ENCODE measurements at regions not wholly inside any gene's neighbourhood (a gene's known extent, or its start where the extent isn't known, plus 50 kb on each side); places are given as distances from the start of the nearest gene placed in this dataset.
A peak's percentile ranks its signal among the peaks of the same experiment; 100 is the strongest.
"Not testable (repeated sequence)": the region's sequence is repeated elsewhere in the genome, so short reads cannot be mapped to it uniquely, and the experiment has no call there.

GRCh38 chr7:106371629-106372028 lies 86.8 kb upstream of the NAMPT start:
- TF ChIP-seq, protein P1, sequence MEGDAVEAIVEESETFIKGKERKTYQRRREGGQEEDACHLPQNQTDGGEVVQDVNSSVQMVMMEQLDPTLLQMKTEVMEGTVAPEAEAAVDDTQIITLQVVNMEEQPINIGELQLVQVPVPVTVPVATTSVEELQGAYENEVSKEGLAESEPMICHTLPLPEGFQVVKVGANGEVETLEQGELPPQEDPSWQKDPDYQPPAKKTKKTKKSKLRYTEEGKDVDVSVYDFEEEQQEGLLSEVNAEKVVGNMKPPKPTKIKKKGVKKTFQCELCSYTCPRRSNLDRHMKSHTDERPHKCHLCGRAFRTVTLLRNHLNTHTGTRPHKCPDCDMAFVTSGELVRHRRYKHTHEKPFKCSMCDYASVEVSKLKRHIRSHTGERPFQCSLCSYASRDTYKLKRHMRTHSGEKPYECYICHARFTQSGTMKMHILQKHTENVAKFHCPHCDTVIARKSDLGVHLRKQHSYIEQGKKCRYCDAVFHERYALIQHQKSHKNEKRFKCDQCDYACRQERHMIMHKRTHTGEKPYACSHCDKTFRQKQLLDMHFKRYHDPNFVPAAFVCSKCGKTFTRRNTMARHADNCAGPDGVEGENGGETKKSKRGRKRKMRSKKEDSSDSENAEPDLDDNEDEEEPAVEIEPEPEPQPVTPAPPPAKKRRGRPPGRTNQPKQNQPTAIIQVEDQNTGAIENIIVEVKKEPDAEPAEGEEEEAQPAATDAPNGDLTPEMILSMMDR (IDR thresholded peaks at IDR 0.05; ENCODE audit: low read depth, low read length): no peak

GRCh38 chr7:106370542-106370941 lies 85.8 kb upstream of the NAMPT start:
- TF ChIP-seq, protein P1 (IDR thresholded peaks at IDR 0.05; ENCODE audit: low read depth, low read length): no peak
- no peak for DNase-seq (ENCODE audit: extremely low read depth, low read depth)

More at GRCh38 chr7:106371629-106372028, 86.8 kb upstream of the NAMPT start:
- DNase-seq (ENCODE audit: extremely low read depth, low read depth): no peak

GRCh38 chr7:106369816-106370215 lies 85.0 kb upstream of the NAMPT start:
- no peak for DNase-seq (ENCODE audit: extremely low read depth, low read depth)
- TF ChIP-seq, protein P1 (IDR thresholded peaks at IDR 0.05; ENCODE audit: low read depth, low read length): no peak

GRCh38 chr7:106369352-106369751 lies 84.6 kb upstream of the NAMPT start:
- DNase-seq (ENCODE audit: extremely low read depth, low read depth): peak; percentile 49
- TF ChIP-seq, protein P1 (IDR thresholded peaks at IDR 0.05; ENCODE audit: low read depth, low read length): no peak

DNA sequence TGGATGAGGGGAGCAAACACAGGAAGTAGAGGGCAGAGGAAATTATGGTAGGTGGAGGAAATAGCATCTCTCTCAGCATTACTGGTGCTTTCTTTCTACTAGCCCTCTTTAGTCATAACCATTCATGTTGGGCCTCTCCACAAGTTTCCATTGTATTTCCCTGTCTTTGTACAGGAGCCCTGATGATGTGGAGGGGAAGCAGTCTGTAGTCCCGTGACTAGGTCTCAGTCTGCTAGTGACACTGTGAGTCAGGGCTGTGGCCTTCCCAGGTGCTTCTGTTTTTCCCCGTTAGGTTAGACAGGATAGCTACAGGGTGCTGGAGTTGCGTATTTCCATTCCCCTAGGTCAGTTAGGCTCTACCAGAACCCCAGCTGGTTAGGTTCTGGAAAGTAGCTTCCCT lies 82.9 kb upstream of the NAMPT start:
- DNase-seq (ENCODE audit: extremely low read depth, low read depth): no peak
- TF ChIP-seq, protein P1 (IDR thresholded peaks at IDR 0.05; ENCODE audit: low read depth, low read length): no peak

- no peak for DNase-seq (ENCODE audit: extremely low read depth, low read depth)
- TF ChIP-seq, protein P1 (IDR thresholded peaks at IDR 0.05; ENCODE audit: low read depth, low read length): peak; percentile 21
These were observed 82.2 kb upstream of the NAMPT start for GRCh38 chr7:106367018-106367420.

DNA sequence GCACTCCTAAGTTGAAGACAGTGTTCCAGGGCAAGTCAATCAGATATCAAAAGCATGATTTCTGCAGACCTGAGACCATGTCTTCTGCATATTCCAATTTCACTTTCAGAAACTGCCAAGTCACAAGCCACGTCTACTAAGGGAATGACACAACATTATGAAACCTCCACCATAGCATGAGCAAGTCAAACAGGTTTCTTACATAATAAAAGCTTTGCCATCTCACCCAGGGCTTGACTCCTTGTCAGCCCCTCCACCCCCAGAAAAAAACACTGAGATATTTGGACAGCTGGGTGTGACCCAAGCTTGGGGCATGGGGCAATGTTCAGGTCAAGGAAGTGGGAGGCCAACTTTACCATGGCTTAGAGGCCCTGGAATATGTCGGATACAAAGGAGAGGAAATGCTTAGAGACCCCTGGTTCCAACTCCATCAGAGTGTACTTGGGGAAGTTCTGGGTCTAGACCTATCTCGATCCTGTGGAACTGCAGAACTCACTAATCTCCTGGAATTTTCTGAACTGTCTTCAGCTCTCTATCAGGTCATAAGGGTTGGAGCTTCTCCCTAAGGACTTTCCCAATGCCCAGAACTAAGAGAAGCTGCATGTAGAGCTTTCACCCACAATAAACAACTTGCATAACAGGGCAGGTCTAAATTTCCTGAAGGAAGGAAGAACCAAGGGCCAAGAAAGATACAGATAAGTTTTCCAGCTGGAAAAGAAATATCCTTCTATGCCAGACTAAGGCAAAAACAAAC lies 80.6 kb upstream of the NAMPT start:
- no peak for DNase-seq (ENCODE audit: extremely low read depth, low read depth)
- TF ChIP-seq, protein P1 (IDR thresholded peaks at IDR 0.05; ENCODE audit: low read depth, low read length): no peak

DNA sequence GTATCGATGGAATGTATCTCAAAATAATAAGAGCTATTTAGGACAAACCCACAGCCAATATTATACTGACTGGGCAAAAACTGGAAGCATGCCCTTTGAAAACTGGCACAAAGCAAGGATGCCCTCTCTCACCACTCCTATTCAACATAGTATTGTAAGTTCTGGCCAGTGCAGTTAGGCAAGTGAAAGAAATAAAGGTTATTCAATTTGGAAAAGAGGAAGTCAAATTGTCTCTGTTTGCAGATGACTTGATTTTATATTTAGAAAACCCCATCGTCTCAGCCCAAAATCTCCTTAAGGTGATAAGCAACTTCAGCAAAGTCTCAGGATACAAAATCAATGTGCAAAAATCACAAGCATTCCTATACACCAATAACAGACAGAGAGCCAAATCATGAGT lies 77.7 kb upstream of the NAMPT start:
- not testable (repeated sequence) for DNase-seq (ENCODE audit: extremely low read depth, low read depth)

Measured in AG09319 (cell line).